ENCODE measurements at regions not wholly inside any gene's neighbourhood (a gene's known extent, or its start where the extent isn't known, plus 50 kb on each side); places are given as distances from the start of the nearest gene placed in this dataset.

DNA sequence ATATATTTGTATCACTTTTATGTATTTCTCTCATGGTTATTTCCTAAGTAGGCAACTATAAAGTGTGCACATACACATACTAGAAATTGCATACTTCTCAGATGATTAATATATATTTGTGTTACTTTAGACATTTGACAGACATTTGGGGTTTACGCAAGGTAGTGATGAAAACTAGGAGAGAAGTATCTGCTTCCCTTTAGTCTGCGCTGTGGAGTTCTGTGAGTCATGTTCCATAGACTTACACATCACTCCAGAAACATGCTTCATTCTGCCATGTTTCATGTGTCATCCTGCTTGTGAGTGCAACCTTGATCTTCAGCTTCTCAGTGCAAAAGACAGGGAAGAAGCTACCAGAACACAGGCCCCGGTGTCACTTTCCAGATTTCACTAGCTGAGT lies 200.7 kb upstream of the BMP2 start:
- Mint-ChIP-seq H3K27me3 (ENCODE audit: low read depth) (no peaks in the 10 kb centered on the region), H3K4me1 (ENCODE audit: low read depth) (peaks cover 22% of the 10 kb centered on the region), H3K4me3 (ENCODE audit: unreplicated experiment) (no peak overlapping the region), H3K36me3 (ENCODE audit: low read depth) (no peaks in the 10 kb centered on the region), H3K27ac (ENCODE audit: unreplicated experiment) (no peak overlapping the region), H3K9me3 (ENCODE audit: low read depth) (peaks cover 3% of the 10 kb centered on the region)
- no peak for DNase-seq (ENCODE audit: low spot score)
- no peak for TF ChIP-seq CTCF (IDR thresholded peaks at IDR 0.05)

GRCh38 chr20:6562111-6562510 lies 205.4 kb upstream of the BMP2 start:
- Mint-ChIP-seq H3K4me1 (ENCODE audit: low read depth) (peaks cover 27% of the 10 kb centered on the region), H3K4me3 (ENCODE audit: unreplicated experiment) (no peak overlapping the region), H3K9me3 (ENCODE audit: low read depth) (no peaks in the 10 kb centered on the region), H3K27ac (ENCODE audit: unreplicated experiment) (peak overlapping the region; percentile 83), H3K36me3 (ENCODE audit: low read depth) (no peaks in the 10 kb centered on the region), H3K27me3 (ENCODE audit: low read depth) (no peaks in the 10 kb centered on the region)
- TF ChIP-seq CTCF (IDR thresholded peaks at IDR 0.05), result no peak
- DNase-seq (ENCODE audit: low spot score), result no peak

DNA sequence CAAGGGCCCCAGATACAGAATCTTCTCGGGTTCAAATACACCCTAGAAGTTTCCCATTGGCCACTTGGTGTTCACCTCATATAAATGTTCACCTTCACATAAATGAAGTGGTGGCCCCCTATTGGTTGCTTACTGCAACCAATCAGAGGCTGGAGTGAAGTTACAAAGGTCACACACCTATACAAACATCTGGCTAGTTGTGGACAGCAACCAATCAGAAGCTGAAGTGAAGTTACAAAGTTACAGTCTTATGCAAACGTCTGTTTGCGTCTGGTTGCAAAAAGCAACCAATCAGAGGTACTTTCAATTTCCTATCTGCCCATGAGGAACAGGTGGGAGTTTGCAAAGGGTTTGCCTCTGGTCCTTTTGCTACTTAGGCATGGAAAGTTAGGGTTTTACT lies 206.5 kb upstream of the BMP2 start:
- Mint-ChIP-seq H3K36me3 (ENCODE audit: low read depth) (no peaks in the 10 kb centered on the region), H3K27me3 (ENCODE audit: low read depth) (no peaks in the 10 kb centered on the region), H3K9me3 (ENCODE audit: low read depth) (no peaks in the 10 kb centered on the region), H3K4me3 (ENCODE audit: unreplicated experiment) (no peak overlapping the region), H3K4me1 (ENCODE audit: low read depth) (peaks cover 22% of the 10 kb centered on the region), H3K27ac (ENCODE audit: unreplicated experiment) (no peak overlapping the region)
- TF ChIP-seq CTCF (IDR thresholded peaks at IDR 0.05), result no peak
- DNase-seq (ENCODE audit: low spot score), result no peak

- Mint-ChIP-seq H3K27ac (ENCODE audit: unreplicated experiment) (no peak overlapping the region), H3K4me3 (ENCODE audit: unreplicated experiment) (no peak overlapping the region), H3K9me3 (ENCODE audit: low read depth) (peaks cover 2% of the 10 kb centered on the region), H3K27me3 (ENCODE audit: low read depth) (no peaks in the 10 kb centered on the region), H3K4me1 (ENCODE audit: low read depth) (peaks cover 22% of the 10 kb centered on the region), H3K36me3 (ENCODE audit: low read depth) (no peaks in the 10 kb centered on the region)
- no peak for DNase-seq (ENCODE audit: low spot score)
- no peak for TF ChIP-seq CTCF (IDR thresholded peaks at IDR 0.05)
These were observed 207.7 kb upstream of the BMP2 start for GRCh38 chr20:6559791-6560190.

DNA sequence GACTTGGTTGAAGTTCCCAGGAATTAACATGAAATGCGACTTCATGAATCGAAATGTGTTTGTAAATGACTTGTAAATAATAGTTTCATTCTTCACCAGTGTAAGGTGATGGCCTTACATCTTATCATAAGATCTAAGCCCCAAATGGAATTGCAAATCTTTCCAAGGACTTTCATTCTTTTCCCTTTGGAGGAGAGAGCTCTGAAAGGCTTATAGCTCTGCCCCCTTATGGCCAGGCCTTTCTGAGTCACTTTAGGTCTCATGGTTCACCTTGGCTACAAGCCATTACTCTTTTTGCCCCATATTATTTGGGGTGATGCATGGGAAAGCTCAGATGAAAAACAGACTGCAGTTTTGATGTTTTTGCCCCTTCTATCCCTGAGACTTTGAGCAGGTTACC lies 209.1 kb upstream of the BMP2 start:
- no peak for DNase-seq (ENCODE audit: low spot score)
- H3K9me3 Mint-ChIP-seq (ENCODE audit: low read depth), result peaks cover 2% of the 10 kb centered on the region
- peak; percentile 20 for TF ChIP-seq CTCF (IDR thresholded peaks at IDR 0.05)
- H3K36me3 Mint-ChIP-seq (ENCODE audit: low read depth), result no peaks in the 10 kb centered on the region
- no peaks in the 10 kb centered on the region for H3K27me3 Mint-ChIP-seq (ENCODE audit: low read depth)
- no peak overlapping the region for H3K27ac Mint-ChIP-seq (ENCODE audit: unreplicated experiment)
- peaks cover 20% of the 10 kb centered on the region for H3K4me1 Mint-ChIP-seq (ENCODE audit: low read depth)
- no peak overlapping the region for H3K4me3 Mint-ChIP-seq (ENCODE audit: unreplicated experiment)
